Activated gamma-delta T cell treated with anti-CD3 and anti-CD28 coated beads, Interleukin-2, amount 50 U/mL, for 16 hours (primary cell): ENCODE measurements at regions not wholly inside any gene's neighbourhood (a gene's known extent, or its start where the extent isn't known, plus 50 kb on each side); places are given as distances from the start of the nearest gene placed in this dataset.
"Not testable (repeated sequence)": the region's sequence is repeated elsewhere in the genome, so short reads cannot be mapped to it uniquely, and the experiment has no call there.

Experiments
- DNase-seq: peaks from one replicate; pipeline ENCODE4 v3.0.0-alpha.2; 2020; ENCODE audit warnings: low read depth

GRCh38 chr2:143952536-143952935 is 567.4 kb downstream of the ZEB2 start:
- DNase-seq, result no peak

- no peak for DNase-seq
Measured at GRCh38 chr2:143950704-143951103, 569.2 kb downstream of the ZEB2 start.

DNA sequence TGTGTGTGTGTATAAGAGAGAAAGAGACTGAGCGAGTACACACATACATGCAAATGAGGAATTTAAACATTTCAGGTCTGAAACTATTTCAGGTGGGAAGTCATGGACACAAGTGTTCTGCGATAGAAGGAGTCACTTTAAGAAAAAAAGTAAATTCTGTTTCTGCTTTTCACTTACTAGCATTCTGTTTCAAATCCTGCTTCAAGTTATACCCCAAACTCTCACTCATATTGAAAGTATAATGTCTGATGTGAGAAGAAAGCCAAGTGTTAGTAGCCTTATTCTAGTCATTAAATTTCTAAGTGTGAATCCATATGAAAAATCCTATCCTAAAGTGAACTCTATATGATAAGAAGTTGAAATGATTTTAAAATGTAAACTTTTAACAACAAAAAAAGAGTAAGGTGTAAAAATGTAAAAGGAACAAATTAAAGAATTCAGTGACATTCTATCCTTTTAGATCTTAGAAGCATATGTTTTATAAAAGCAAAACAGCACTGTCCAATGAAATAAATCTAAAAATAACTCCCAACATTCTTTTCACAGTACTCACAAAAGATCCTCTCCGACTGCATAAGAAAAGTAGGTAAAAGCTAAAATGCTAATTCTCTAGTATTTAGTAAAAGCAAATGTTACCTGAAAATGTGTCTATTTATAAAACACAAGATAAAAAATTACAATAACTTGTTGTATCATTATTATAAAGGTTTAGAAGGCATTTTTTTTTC is 570.6 kb downstream of the ZEB2 start:
- DNase-seq, result no peak

GRCh38 chr2:143948710-143949109 is 571.2 kb downstream of the ZEB2 start:
- DNase-seq, result no peak

DNA sequence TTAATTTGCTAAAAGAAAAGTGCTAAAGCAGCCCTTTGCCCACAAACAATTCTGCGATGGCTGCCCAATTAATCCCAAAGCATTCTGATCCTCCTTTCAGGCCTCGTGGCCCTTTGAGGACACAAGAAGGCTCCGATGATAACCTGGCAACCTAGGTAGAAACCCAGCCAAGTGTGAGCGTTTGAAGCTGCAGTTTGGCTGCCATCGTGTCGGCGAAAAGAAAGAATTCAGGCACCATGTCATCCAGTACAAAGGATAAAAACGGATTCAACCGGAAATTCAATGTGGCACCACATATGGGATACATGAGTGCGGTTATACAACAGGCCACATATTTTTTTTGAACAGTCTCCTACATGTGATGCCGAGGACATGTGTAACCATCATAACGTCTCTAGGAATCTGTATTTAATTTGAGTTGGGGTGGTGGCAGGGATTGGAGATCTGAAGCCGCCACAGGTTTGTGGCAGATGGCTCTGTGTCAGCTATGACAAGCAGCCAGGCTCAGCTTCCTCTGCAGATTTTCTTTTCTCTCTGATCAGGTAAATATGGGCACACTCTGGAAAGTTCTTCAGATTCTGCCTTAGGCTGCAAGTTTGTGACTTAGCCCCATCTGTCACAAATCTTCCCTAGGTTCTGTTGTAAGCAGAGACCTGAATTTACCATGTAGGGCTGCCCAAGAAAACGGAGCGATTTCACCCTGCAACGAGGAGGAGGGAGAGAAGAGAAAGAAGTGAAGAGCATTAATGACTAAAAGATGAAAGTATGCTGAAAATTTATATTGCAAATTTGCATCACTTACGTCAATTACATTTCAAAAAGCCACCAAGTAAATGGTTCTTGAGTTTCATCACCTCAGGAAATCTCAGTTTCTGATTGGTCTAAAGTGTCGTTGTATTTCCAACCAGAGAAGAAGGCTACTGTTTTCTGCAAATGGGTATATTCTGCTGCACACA is 573.2 kb downstream of the ZEB2 start:
- no peak for DNase-seq

DNA sequence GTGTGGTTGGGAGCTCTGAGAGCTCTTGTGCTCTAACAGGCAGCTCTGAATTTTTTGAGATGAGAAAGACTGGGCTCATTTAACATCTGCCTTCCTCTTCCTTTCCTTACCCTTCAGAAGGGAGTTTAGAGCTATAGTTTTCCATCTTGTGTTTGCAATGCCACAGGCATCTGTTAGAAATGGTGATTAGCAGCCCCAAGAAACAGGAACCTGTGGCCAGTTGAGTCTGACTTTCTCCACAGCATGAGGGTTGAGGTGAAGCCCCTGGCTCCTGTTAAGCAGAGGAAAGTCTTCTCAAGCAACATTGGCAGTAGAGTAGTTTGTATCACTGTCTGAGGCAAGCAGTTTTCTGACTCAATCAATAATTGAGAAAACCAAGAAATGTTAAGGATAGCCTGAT is 577.4 kb downstream of the ZEB2 start:
- no peak for DNase-seq

DNA sequence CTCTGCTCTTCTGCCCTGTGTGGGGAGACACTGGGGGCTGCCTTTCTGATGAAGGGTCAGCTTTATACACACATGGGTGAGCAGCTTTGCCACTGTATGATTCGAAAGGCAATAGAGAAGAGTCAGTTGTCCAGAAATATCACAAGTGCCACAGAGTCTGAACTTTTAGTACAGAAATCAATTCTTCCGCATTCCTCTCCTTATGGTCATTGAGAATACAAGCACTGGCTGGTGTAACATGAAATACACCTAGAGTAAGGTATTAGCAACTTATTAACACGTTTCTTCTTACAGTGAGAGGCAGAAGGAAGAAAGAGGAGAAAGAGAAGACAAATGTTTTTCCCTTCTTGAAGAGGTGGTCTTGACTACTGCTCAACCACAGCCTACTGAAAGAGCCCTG is 579.2 kb downstream of the ZEB2 start:
- no peak for DNase-seq

- DNase-seq, result no peak
Measured at GRCh38 chr2:143939626-143940330, 580.1 kb downstream of the ZEB2 start.

DNA sequence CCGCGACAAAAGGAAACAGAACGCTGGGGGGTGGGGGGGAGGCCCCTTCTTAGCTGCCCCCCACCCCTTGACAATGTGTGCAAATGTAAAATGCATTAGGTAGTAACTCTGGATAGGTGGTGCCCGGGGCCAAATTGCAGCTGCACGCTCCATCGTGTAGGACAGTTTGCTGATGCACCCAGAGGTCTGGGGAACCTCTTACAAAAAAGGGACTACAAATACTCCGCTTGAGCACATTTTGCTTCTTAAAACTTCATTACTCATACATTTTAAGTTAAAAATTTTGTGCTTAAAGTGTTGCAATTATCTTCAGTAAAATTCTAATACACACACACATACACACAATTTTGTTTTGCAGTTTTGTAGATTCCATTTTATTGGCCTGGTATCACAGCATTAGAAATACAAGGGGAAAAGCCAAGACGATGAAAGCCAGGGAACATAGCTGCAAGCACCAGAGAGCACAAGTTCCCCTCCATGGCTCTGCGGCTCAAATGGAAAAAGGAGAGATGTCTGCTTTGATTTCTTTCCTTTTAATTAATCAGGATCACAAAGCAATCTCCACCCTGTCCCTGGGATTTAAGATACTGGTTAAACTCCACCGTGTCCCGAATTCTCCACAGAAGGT is 582.1 kb downstream of the ZEB2 start:
- DNase-seq, result no peak

GRCh38 chr2:143936848-143937722 is 582.8 kb downstream of the ZEB2 start:
- DNase-seq, result no peak

DNA sequence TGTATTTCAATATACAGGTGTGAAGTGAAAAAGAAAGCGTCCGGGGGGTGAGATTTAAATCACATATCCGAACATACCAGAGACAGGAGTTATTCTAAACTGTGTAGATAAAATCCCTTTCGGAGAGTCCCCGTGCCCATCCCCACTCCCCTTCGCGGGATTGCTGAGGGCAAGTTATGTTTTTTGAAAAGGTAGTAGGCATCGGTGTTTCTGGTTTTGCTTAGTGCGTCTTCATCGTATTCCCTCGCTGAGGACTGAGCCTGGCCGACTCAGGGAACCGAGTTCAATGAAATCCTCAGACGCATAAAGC is 583.4 kb downstream of the ZEB2 start:
- no peak for DNase-seq

- DNase-seq, result no peak
Measured at GRCh38 chr2:143935482-143935752, 584.5 kb downstream of the ZEB2 start.

DNA sequence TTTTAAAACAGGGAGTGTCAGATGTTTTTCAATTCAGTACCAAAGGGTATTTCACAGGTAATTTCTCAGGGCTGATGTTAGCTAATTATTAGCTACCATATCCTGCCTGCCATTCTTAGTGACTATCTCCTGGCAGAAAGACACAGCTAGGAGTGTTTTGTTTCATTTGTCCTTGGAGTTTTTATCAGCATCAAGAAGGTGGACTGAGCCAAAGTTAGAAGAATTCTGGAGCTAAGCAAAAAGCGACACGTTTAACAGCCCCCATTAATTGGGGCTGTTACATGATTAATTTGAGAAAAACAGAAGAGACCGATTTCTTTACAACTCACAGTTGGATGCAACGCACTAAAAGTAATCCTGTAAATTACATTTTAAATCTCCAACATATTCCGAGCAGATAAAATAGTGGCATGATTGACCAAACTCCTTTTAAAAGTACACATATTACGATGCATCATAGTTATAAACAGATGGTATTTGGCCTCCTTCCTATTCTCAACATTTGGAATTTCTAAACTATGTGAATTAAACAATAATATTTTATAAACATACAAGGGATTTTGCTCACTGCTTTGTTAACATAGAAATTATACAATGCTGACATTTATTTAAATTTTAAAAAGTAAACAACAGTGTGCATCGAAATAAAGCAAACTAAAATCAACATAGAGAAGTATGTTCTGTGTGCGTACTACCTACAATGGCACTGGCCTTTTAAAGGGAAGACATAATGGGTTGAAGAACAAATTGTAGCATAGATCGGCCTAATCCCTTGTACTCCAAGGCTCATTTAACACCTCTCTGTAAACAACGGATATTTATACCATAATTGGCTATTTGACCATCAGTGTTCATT is 585.1 kb downstream of the ZEB2 start:
- no peak for DNase-seq

- DNase-seq, result no peak
Measured at GRCh38 chr2:143933946-143934569, 585.9 kb downstream of the ZEB2 start.

DNA sequence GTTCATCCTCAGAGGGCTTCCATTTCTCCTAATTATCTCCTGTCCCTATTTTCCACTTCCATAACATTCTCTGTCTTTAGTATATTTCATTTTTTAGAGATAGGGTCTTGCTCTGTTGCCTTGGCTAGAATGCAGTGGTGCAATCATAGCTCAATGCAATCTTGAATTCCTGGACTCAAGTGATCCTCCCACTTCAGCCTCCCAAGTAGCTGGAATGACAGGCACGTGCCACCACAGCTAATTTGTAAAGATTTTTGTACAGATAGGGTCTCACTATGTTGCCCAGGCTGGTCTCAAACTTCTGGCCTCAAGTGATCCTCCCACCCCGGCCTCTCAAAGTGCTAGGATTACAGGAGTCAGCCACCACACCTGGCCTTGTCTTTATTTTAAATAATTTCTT is 589.0 kb downstream of the ZEB2 start:
- no peak for DNase-seq

DNA sequence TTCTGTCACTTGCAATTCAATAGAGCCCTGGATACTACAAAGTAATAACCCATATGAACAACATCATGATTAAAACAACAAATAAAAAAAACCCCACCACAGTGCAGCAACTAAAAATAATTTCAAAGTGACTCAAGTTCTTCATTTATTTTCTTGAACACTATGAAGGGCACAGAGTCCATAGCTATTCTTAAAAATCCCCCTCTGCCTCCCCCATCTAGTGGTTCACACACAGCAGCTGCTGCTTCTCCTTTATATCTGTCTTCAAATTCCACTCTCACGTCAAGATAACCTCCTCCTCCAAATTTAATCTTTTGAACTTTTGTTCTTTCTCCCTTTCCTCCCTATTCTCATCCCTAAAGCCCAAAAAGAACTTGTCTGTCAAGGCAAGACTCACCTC is 591.3 kb downstream of the ZEB2 start:
- DNase-seq, result no peak

DNA sequence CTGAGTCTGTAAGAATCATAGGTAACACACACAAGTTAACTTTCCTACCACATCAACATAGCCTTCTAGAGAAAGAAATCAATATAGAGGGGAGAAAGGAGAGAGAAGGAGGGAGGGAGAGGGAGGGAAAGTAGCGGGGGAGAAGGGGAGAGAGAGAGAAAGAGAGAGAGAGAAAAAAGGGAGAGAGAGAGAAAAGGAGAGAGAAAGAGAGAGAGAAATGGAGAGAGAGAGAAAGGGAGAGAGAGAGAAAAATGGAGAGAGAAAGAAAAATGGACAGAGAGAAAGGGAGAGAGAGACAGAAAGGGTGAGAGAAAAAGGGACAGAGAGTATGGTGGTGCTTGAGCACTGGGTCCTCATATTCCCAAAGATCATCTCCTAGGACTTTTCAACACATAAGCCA is 591.7 kb downstream of the ZEB2 start:
- DNase-seq, result no peak

DNA sequence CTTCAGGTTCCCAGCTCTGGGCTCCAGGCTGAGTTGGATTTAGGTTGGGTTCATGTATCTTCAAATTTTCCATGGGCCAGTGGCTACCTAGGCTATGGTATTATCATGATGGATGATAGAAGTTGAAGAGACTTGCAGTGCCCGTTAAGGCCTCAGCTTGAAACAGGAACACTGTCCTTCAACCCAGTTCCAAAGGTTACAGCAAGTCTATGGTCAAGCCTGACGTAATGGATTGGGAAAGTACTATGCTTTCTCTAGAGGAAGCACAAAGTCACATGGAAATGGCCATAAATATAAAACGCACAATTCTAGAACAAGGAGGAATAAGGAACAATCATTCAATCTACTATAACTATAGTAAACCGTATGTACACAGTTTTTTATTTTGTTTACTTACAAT is 593.2 kb downstream of the ZEB2 start:
- DNase-seq, result no peak

DNA sequence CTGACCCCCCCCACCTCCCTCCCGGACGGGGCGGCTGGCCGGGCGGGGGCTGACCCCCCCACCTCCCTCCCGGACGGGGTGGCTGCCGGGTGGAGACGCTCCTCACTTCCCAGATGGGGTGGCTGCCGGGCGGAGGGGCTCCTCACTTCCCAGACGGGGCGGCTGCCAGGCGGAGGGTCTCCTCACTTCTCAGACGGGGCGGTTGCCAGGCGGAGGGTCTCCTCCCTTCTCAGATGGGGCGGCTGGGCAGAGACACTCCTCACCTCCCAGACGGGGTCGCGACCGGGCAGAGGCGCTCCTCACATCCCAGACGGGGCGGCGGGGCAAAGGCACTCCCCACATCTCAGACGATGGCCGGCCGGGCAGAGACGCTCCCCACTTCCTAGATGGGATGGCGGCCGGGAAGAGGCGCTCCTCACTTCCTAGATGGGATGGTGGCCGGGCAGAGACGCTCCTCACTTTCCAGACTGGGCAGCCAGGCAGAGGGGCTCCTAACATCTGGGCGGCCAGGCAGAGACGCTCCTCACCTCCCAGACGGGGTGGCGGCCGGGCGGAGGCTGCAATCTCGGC is 597.6 kb downstream of the ZEB2 start:
- DNase-seq, result not testable (repeated sequence)

DNA sequence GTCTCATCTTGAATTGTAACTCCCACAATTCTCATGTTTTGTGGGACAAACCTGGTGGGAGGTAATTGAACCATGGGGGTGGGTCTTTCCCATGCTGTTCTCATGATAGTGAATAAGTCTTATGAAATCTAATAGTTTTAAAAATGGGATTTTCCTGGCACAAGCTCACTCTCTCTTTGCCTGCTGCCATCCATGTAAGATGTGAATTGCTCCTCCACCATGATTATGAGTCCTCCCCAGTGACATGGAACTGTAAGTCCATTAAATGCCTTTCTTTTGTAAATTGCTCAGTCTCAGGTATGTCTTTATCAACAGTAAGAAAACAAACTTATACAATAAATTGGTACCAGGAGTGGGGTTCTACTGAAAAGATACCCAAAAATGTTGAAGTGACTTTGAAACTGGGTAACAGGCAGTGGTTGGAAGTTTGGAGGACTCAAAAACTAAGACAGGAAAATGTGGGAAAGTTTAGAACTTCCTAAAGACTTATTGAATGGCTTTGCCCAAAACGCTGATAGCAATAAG is 601.4 kb downstream of the ZEB2 start:
- no peak for DNase-seq
